GM18868 (cell line): ENCODE measurements at regions not wholly inside any gene's neighbourhood (a gene's known extent, or its start where the extent isn't known, plus 50 kb on each side); places are given as distances from the start of the nearest gene placed in this dataset.
"Not testable (repeated sequence)": the region's sequence is repeated elsewhere in the genome, so short reads cannot be mapped to it uniquely, and the experiment has no call there.

ENCODE experiments used
- ATAC-seq: cut with Tn5 transposase; IDR thresholded peaks from one replicate; pipeline ENCODE4 v1.9.1; 2021; ENCODE audit warnings: mild to moderate bottlenecking, moderate library complexity; ENCODE audit not compliant: unreplicated experiment

GRCh38 chr6:165173484-165173883 is 135.9 kb downstream of the C6orf118 start:
- no peak for ATAC-seq

GRCh38 chr6:165167861-165168260 is 141.5 kb downstream of the C6orf118 start:
- no peak for ATAC-seq

- no peak for ATAC-seq
Observed at GRCh38 chr6:165167311-165167710, 142.1 kb downstream of the C6orf118 start.

- no peak for ATAC-seq
Observed at GRCh38 chr6:165163519-165163918, 145.9 kb downstream of the C6orf118 start.

GRCh38 chr6:165159460-165159859 is 149.9 kb downstream of the C6orf118 start:
- ATAC-seq, result no peak

- ATAC-seq, result no peak
Observed at GRCh38 chr6:165146456-165146855, 162.9 kb downstream of the C6orf118 start.

- no peak for ATAC-seq
Observed at GRCh38 chr6:165135889-165136288, 173.5 kb downstream of the C6orf118 start.

- no peak for ATAC-seq
Observed at GRCh38 chr6:165129086-165129485, 180.3 kb downstream of the C6orf118 start.

GRCh38 chr6:165127743-165128142 is 181.7 kb downstream of the C6orf118 start:
- ATAC-seq, result not testable (repeated sequence)

GRCh38 chr6:165124681-165125080 is 184.7 kb downstream of the C6orf118 start:
- not testable (repeated sequence) for ATAC-seq

- no peak for ATAC-seq
Observed at GRCh38 chr6:165119231-165120020, 190.0 kb downstream of the C6orf118 start.

- ATAC-seq, result no peak
Observed at GRCh38 chr6:165118736-165119135, 190.7 kb downstream of the C6orf118 start.

- ATAC-seq, result no peak
Observed at GRCh38 chr6:165117806-165118205, 191.6 kb downstream of the C6orf118 start.

GRCh38 chr6:165117121-165117520 is 192.3 kb downstream of the C6orf118 start:
- ATAC-seq, result no peak

- no peak for ATAC-seq
Observed at GRCh38 chr6:165110860-165111259, 198.5 kb downstream of the C6orf118 start.

- no peak for ATAC-seq
Observed at GRCh38 chr6:165109011-165109410, 200.4 kb downstream of the C6orf118 start.

GRCh38 chr6:165106261-165106660 is 203.1 kb downstream of the C6orf118 start:
- no peak for ATAC-seq

- ATAC-seq, result peak; percentile 65
Observed at GRCh38 chr6:165098165-165098564, 211.2 kb downstream of the C6orf118 start.

- ATAC-seq, result no peak
Observed at GRCh38 chr6:165096868-165097267, 212.5 kb downstream of the C6orf118 start.

- no peak for ATAC-seq
Observed at GRCh38 chr6:165096209-165096608, 213.2 kb downstream of the C6orf118 start.

GRCh38 chr6:165092881-165093595 is 216.4 kb downstream of the C6orf118 start:
- no peak for ATAC-seq

- no peak for ATAC-seq
Observed at GRCh38 chr6:165091121-165091785, 218.2 kb downstream of the C6orf118 start.
